ENCODE measurements at regions not wholly inside any gene's neighbourhood (a gene's known extent, or its start where the extent isn't known, plus 50 kb on each side); places are given as distances from the start of the nearest gene placed in this dataset.
"Not testable (repeated sequence)": the region's sequence is repeated elsewhere in the genome, so short reads cannot be mapped to it uniquely, and the experiment has no call there.

GRCh38 chr13:67390462-67391086, 160.4 kb upstream of the PCDH9 start:
- no peak for FAIRE-seq

GRCh38 chr13:67389171-67389570, 159.0 kb upstream of the PCDH9 start:
- FAIRE-seq = no peak

GRCh38 chr13:67383109-67383757, 153.1 kb upstream of the PCDH9 start:
- FAIRE-seq = not testable (repeated sequence)

GRCh38 chr13:67377919-67378318, 147.8 kb upstream of the PCDH9 start:
- FAIRE-seq = no peak

- no peak for FAIRE-seq
Observed at GRCh38 chr13:67374391-67374790, 144.3 kb upstream of the PCDH9 start.

GRCh38 chr13:67372868-67373464, 142.8 kb upstream of the PCDH9 start:
- no peak for FAIRE-seq

- FAIRE-seq = peak; percentile 50
Observed at GRCh38 chr13:67369895-67370660, 139.9 kb upstream of the PCDH9 start.

- no peak for FAIRE-seq
Observed at GRCh38 chr13:67367399-67367798, 137.3 kb upstream of the PCDH9 start.

GRCh38 chr13:67366533-67366932, 136.4 kb upstream of the PCDH9 start:
- no peak for FAIRE-seq

- FAIRE-seq = no peak
Observed at GRCh38 chr13:67355812-67356476, 125.8 kb upstream of the PCDH9 start.

GRCh38 chr13:67353941-67354340, 123.8 kb upstream of the PCDH9 start:
- FAIRE-seq = no peak

- no peak for FAIRE-seq
Observed at GRCh38 chr13:67353031-67353430, 122.9 kb upstream of the PCDH9 start.

- FAIRE-seq = no peak
Observed at GRCh38 chr13:67351909-67352308, 121.8 kb upstream of the PCDH9 start.

GRCh38 chr13:67351114-67351513, 121.0 kb upstream of the PCDH9 start:
- FAIRE-seq = no peak

GRCh38 chr13:67343777-67344176, 113.6 kb upstream of the PCDH9 start:
- no peak for FAIRE-seq

- no peak for FAIRE-seq
Observed at GRCh38 chr13:67341406-67341805, 111.3 kb upstream of the PCDH9 start.

- no peak for FAIRE-seq
Observed at GRCh38 chr13:67330149-67330548, 100.0 kb upstream of the PCDH9 start.

GRCh38 chr13:67328895-67329294, 98.8 kb upstream of the PCDH9 start:
- FAIRE-seq = no peak

- no peak for FAIRE-seq
Observed at GRCh38 chr13:67318860-67319259, 88.7 kb upstream of the PCDH9 start.

GRCh38 chr13:67318398-67318797, 88.3 kb upstream of the PCDH9 start:
- FAIRE-seq = no peak

- no peak for FAIRE-seq
Observed at GRCh38 chr13:67314405-67314804, 84.3 kb upstream of the PCDH9 start.

- no peak for FAIRE-seq
Observed at GRCh38 chr13:67308004-67308772, 78.1 kb upstream of the PCDH9 start.

Measured in G401.6 (cell line).